Neural crest cell (in vitro differentiated cells): ENCODE measurements at regions not wholly inside any gene's neighbourhood (a gene's known extent, or its start where the extent isn't known, plus 50 kb on each side); places are given as distances from the start of the nearest gene placed in this dataset.

Experiments
- DNase-seq: peaks from one replicate; pipeline ENCODE4 v3.0.0; 2021; ENCODE audit warnings: low read depth, mixed read lengths, low spot score
- H3K27ac Mint-ChIP-seq: one replicate; pipeline ENCODE4 v1.8.0; 2021; ENCODE audit warnings: mild to moderate bottlenecking, mixed read lengths; ENCODE audit not compliant: unreplicated experiment
- H3K27me3 Mint-ChIP-seq: 2 replicates; pipeline ENCODE4 v1.8.0; 2021; ENCODE audit warnings: low read depth, mild to moderate bottlenecking, mixed read lengths
- H3K36me3 Mint-ChIP-seq: 2 replicates; pipeline ENCODE4 v1.8.0; 2021; ENCODE audit warnings: low read depth, mild to moderate bottlenecking, mixed read lengths
- H3K4me1 Mint-ChIP-seq: 2 replicates; pipeline ENCODE4 v1.8.0; 2021; ENCODE audit warnings: mixed read lengths
- H3K4me3 Mint-ChIP-seq: one replicate; pipeline ENCODE4 v1.8.0; 2021; ENCODE audit warnings: mild to moderate bottlenecking, mixed read lengths
- H3K9me3 Mint-ChIP-seq: 2 replicates; pipeline ENCODE4 v1.8.0; 2021; ENCODE audit warnings: mixed read lengths
- CTCF ChIP-seq: fragments of 200-600 bp; sonication (generic); conservative IDR thresholded peaks from 2 replicates; pipeline ENCODE4 v1.5.0; 2021; ENCODE audit warnings: antibody characterized with exemption, mild to moderate bottlenecking

- Mint-ChIP-seq H3K9me3 (peaks cover 44% of the 10 kb centered on the region), H3K27me3 (peaks cover 2% of the 10 kb centered on the region), H3K27ac (no peak overlapping the region), H3K36me3 (peaks cover 33% of the 10 kb centered on the region), H3K4me1 (no peaks in the 10 kb centered on the region), H3K4me3 (no peak overlapping the region)
- no peak for DNase-seq
- no peak for TF ChIP-seq CTCF
Observed at GRCh38 chr16:35744084-35744483, 2284.7 kb downstream of the TP53TG3F start.

GRCh38 chr16:35744726-35745125 lies 2285.3 kb downstream of the TP53TG3F start:
- Mint-ChIP-seq H3K4me3 (no peak overlapping the region), H3K27ac (no peak overlapping the region), H3K36me3 (peaks cover 27% of the 10 kb centered on the region), H3K27me3 (peaks cover 2% of the 10 kb centered on the region), H3K4me1 (no peaks in the 10 kb centered on the region), H3K9me3 (peaks cover 38% of the 10 kb centered on the region)
- TF ChIP-seq CTCF = no peak
- no peak for DNase-seq

DNA sequence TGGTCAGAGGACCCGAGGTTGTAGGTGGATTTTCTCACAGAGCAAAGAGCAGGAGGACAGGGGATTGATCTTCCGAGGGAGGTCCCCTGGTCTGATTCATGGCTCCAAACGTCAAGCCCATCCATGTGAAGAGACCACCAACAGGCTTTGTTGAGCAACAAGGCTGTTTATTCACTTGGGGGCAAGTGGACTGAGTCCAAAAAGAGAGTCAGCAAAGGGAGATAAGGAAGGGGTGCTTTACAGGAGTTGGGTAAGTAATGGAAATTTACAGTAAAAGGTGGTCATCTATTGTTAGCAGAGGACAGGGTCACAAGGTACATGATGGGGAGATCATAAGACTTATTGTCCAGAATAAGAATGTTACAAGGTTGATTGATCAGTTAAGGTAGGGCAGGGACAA lies 2285.8 kb downstream of the TP53TG3F start:
- H3K36me3 Mint-ChIP-seq = peaks cover 22% of the 10 kb centered on the region
- no peak for TF ChIP-seq CTCF
- H3K9me3 Mint-ChIP-seq = peaks cover 34% of the 10 kb centered on the region
- H3K4me1 Mint-ChIP-seq = no peaks in the 10 kb centered on the region
- no peak for DNase-seq
- H3K27me3 Mint-ChIP-seq = peaks cover 2% of the 10 kb centered on the region
- H3K4me3 Mint-ChIP-seq = no peak overlapping the region
- H3K27ac Mint-ChIP-seq = no peak overlapping the region

- Mint-ChIP-seq H3K27me3 (no peaks in the 10 kb centered on the region), H3K9me3 (peaks cover 29% of the 10 kb centered on the region), H3K27ac (no peak overlapping the region), H3K4me3 (no peak overlapping the region), H3K4me1 (no peaks in the 10 kb centered on the region), H3K36me3 (peaks cover 15% of the 10 kb centered on the region)
- TF ChIP-seq CTCF = no peak
- no peak for DNase-seq
Observed at GRCh38 chr16:35745821-35746248, 2286.4 kb downstream of the TP53TG3F start.

GRCh38 chr16:35746281-35746962 lies 2287.0 kb downstream of the TP53TG3F start:
- H3K36me3 Mint-ChIP-seq = peaks cover 10% of the 10 kb centered on the region
- no peak overlapping the region for H3K4me3 Mint-ChIP-seq
- H3K4me1 Mint-ChIP-seq = no peaks in the 10 kb centered on the region
- no peak for DNase-seq
- peaks cover 24% of the 10 kb centered on the region for H3K9me3 Mint-ChIP-seq
- no peak for TF ChIP-seq CTCF
- H3K27me3 Mint-ChIP-seq = no peaks in the 10 kb centered on the region
- H3K27ac Mint-ChIP-seq = no peak overlapping the region
